Astrocyte (in vitro differentiated cells and primary cell): ENCODE measurements at regions not wholly inside any gene's neighbourhood (a gene's known extent, or its start where the extent isn't known, plus 50 kb on each side); places are given as distances from the start of the nearest gene placed in this dataset.

Source experiments
- CTCF ChIP-seq: IDR thresholded peaks from 2 replicates; pipeline ENCODE4 v1.5.1; 2011; ENCODE audit warnings: low read depth, mild to moderate bottlenecking, inconsistent platforms, low read length, moderate library complexity; ENCODE audit not compliant: insufficient read depth
- EZH2 ChIP-seq: IDR thresholded peaks from 2 replicates; pipeline ENCODE4 v1.6.1; 2012; ENCODE audit warnings: mild to moderate bottlenecking, low read length, inconsistent platforms; ENCODE audit not compliant: insufficient read depth

GRCh38 chr9:25241421-25241820 is 436.8 kb downstream of the TUSC1 start:
- TF ChIP-seq EZH2 (no peak), CTCF (no peak)
